ENCODE measurements at regions not wholly inside any gene's neighbourhood (a gene's known extent, or its start where the extent isn't known, plus 50 kb on each side); places are given as distances from the start of the nearest gene placed in this dataset.

DNA sequence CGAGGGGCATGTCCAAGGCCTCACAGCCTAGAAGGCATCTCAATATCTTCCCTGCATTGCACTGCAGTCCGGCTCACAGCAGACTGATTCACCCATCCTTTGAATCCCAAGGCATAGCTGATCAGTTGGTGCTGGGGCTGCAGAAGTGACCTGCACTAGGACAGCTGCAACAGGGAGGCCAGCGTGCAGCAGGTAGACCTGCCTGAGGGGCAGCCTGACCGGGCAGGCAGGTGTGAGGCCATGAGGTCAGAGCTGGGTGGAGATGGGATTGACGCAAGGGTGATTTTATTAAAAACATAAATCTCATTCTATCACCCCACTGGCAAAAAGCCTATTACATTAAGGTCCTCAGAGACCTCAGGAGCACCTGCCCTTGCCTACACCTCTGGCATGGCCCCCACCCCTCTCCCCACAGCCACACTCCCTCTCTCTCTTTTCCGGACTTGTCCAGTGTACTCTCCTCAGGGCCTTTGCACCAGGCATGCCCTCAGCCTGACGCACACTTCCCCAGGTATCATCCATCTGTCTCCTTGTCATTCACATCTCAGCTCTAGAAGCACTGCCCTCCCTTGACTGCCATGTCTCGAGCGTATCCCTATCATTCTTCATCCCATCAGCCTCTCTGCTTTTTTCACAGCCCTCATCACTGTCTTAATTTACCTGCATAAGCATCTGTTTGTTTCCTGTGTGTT is 63.5 kb upstream of the WIPF1 start:
- 93% methylated on average over 9 of the region's 9 CpGs for whole genome bisulfite sequencing (ENCODE audit: low lambda C conversion rate)
- Histone ChIP-seq H4K20me1 (ENCODE audit: insufficient read depth) (peaks cover 8% of the 10 kb centered on the region), H3K9me2 (no peaks in the 10 kb centered on the region), H3K4me3 (ENCODE audit: low read depth in 2 of 2, low read length in 1 of 2) (no peak overlapping the region), H3K79me2 (ENCODE audit: insufficient read depth) (peaks cover 74% of the 10 kb centered on the region), H3F3A (replicated peaks; ENCODE audit: insufficient read depth) (peaks cover 22% of the 10 kb centered on the region), H3K9ac (no peak overlapping the region), H2AFZ (ENCODE audit: low read depth) (no peak overlapping the region), H3K4me1 (ENCODE audit: control insufficient read depth in 1 of 2, insufficient read depth in 2 of 2, low read depth in 1 of 2, low read length in 1 of 2) (peaks cover 19 to 50% of the 10 kb centered on the region in 2 experiments), H3K9me3 (no peaks in the 10 kb centered on the region), H3K27me3 (ENCODE audit: insufficient read depth) (no peaks in the 10 kb centered on the region), H3K36me3 (replicated peaks in 1 of 2; ENCODE audit: control insufficient read depth in 1 of 2, insufficient read depth in 2 of 2, low read length in 1 of 2) (peaks cover 14 to 18% of the 10 kb centered on the region in 2 experiments), H3K27ac (ENCODE audit: low read depth in 2 of 2, low read length in 1 of 2) (no peak overlapping the region; a peak in 1 of 4 replicates), H3K4me2 (no peak overlapping the region)
- POLR2A ChIA-PET: no interaction called here
- TF ChIP-seq RAD21 (IDR thresholded peaks at IDR 0.05; ENCODE audit: low read length) (no peak), GATA2 (CRISPR knock-in tag; IDR thresholded peaks at IDR 0.05) (no peak), RCOR1 (IDR thresholded peaks at IDR 0.05; ENCODE audit: low read length) (no peak), TCF12 (IDR thresholded peaks at IDR 0.05) (no peak), NFIC (IDR thresholded peaks at IDR 0.05; ENCODE audit: borderline replicate concordance) (no peak), SIN3A (IDR thresholded peaks at IDR 0.05; ENCODE audit: borderline replicate concordance, low read depth, low read length) (no peak), IRF3 (IDR thresholded peaks at IDR 0.05; ENCODE audit: low read depth, low read length) (no peak), EZH2phosphoT487 (IDR thresholded peaks at IDR 0.05; ENCODE audit: borderline replicate concordance, low read depth) (no peak), ZBTB33 (IDR thresholded peaks at IDR 0.05; ENCODE audit: borderline replicate concordance, low read depth) (no peak), FOXM1 (IDR thresholded peaks at IDR 0.05; ENCODE audit: low read depth) (no peak), JUND (IDR thresholded peaks at IDR 0.05) (no peak), RFX5 (IDR thresholded peaks at IDR 0.05; ENCODE audit: low read length) (no peak), POLR2AphosphoS5 (IDR thresholded peaks at IDR 0.05; ENCODE audit: low read depth, low read length) (no peak), TAF1 (IDR thresholded peaks at IDR 0.05; ENCODE audit: borderline replicate concordance, low read depth, low read length) (no peak), GABPA (IDR thresholded peaks at IDR 0.05; ENCODE audit: low read depth) (no peak), NRF1 (IDR thresholded peaks at IDR 0.05; ENCODE audit: low read depth, low read length) (no peak)
- TF ChIP-seq, protein P1, sequence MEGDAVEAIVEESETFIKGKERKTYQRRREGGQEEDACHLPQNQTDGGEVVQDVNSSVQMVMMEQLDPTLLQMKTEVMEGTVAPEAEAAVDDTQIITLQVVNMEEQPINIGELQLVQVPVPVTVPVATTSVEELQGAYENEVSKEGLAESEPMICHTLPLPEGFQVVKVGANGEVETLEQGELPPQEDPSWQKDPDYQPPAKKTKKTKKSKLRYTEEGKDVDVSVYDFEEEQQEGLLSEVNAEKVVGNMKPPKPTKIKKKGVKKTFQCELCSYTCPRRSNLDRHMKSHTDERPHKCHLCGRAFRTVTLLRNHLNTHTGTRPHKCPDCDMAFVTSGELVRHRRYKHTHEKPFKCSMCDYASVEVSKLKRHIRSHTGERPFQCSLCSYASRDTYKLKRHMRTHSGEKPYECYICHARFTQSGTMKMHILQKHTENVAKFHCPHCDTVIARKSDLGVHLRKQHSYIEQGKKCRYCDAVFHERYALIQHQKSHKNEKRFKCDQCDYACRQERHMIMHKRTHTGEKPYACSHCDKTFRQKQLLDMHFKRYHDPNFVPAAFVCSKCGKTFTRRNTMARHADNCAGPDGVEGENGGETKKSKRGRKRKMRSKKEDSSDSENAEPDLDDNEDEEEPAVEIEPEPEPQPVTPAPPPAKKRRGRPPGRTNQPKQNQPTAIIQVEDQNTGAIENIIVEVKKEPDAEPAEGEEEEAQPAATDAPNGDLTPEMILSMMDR (IDR thresholded peaks at IDR 0.05): no peak
- TF ChIP-seq, protein P2, sequence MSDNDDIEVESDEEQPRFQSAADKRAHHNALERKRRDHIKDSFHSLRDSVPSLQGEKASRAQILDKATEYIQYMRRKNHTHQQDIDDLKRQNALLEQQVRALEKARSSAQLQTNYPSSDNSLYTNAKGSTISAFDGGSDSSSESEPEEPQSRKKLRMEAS (IDR thresholded peaks at IDR 0.05; ENCODE audit: low read depth): no peak
- DNase-seq: no peak
- CTCF ChIA-PET: interaction anchor here (1.2 kb wide), 1 partner anchor 83 kb away, joined by 3 read pairs; no protein-coding TSS in a partner anchor

Data from SK-N-SH (cell line).